OCI-LY1 (cell line): ENCODE measurements at regions not wholly inside any gene's neighbourhood (a gene's known extent, or its start where the extent isn't known, plus 50 kb on each side); places are given as distances from the start of the nearest gene placed in this dataset.

Experiments
- H2AFZ ChIP-seq: fragments of 200-600 bp; sonication (generic), shearing (Covaris generic); 2 replicates; pipeline ENCODE4 v1.6.0; 2014; ENCODE audit warnings: antibody characterized with exemption, mild to moderate bottlenecking, low read length
- H3F3A ChIP-seq: fragments of 200-600 bp; sonication (generic), shearing (Covaris generic); 2 replicates; pipeline ENCODE4 v1.6.0; 2014; ENCODE audit warnings: mild to moderate bottlenecking, antibody characterized with exemption, low read length, moderate library complexity; ENCODE audit not compliant: insufficient read depth
- H3K27ac ChIP-seq: fragments of 200-600 bp; sonication (generic); 2 replicates; pipeline ENCODE4 v1.5.1; 2014; ENCODE audit warnings: low read length, mixed run types, mild to moderate bottlenecking, low read depth; ENCODE audit not compliant: poor library complexity, severe bottlenecking
- H3K27me3 ChIP-seq: fragments of 200-600 bp; sonication (generic); 2 replicates; pipeline ENCODE4 v1.6.0; 2014; ENCODE audit warnings: antibody characterized with exemption, mild to moderate bottlenecking, low read length, moderate library complexity; ENCODE audit not compliant: insufficient read depth
- H3K36me3 ChIP-seq: fragments of 200-600 bp; sonication (generic); 2 replicates; pipeline ENCODE4 v1.6.1; 2014; ENCODE audit warnings: mild to moderate bottlenecking, antibody characterized with exemption, low read length, moderate library complexity, mixed read lengths; ENCODE audit not compliant: insufficient read depth
- H3K4me1 ChIP-seq: fragments of 200-600 bp; sonication (generic); 2 replicates; pipeline ENCODE4 v1.5.1; 2014; ENCODE audit warnings: mild to moderate bottlenecking, low read length, moderate library complexity; ENCODE audit not compliant: insufficient read depth, severe bottlenecking
- H3K4me2 ChIP-seq: fragments of 200-600 bp; sonication (generic), shearing (Covaris generic); 2 replicates; pipeline ENCODE4 v1.6.1; 2014; ENCODE audit warnings: low read length
- H3K4me3 ChIP-seq: fragments of 200-600 bp; sonication (generic); 2 replicates; pipeline ENCODE4 v1.5.1; 2014; ENCODE audit warnings: low read length, low read depth, mild to moderate bottlenecking, mixed read lengths; ENCODE audit not compliant: poor library complexity, severe bottlenecking
- H3K79me2 ChIP-seq: fragments of 200-600 bp; shearing (Covaris generic); 2 replicates; pipeline ENCODE4 v1.6.1; 2016; ENCODE audit warnings: mixed run types, low read length, mixed read lengths; ENCODE audit not compliant: insufficient read depth
- H3K9ac ChIP-seq: fragments of 200-600 bp; sonication (generic), shearing (Covaris generic); 2 replicates; pipeline ENCODE4 v1.6.1; 2014; ENCODE audit warnings: mild to moderate bottlenecking, low read length, mixed read lengths
- H3K9me2 ChIP-seq: fragments of 200-600 bp; sonication (generic), shearing (Covaris generic); 2 replicates; pipeline ENCODE4 v1.6.1; 2014; ENCODE audit warnings: low read depth, mild to moderate bottlenecking, low read length, mixed read lengths
- H3K9me3 ChIP-seq: fragments of 200-600 bp; shearing (Covaris generic); 2 replicates; pipeline ENCODE4 v1.6.1; 2014; ENCODE audit warnings: low read length, mixed read lengths
- H4K20me1 ChIP-seq: fragments of 200-600 bp; sonication (generic), shearing (Covaris generic); 2 replicates; pipeline ENCODE4 v1.6.0; 2016; ENCODE audit warnings: mild to moderate bottlenecking, low read length; ENCODE audit not compliant: insufficient read depth
- CTCF ChIP-seq: fragments of 200-600 bp; sonication (generic), shearing (Covaris generic); IDR thresholded peaks from 2 replicates; pipeline ENCODE4 v1.5.1; 2017; ENCODE audit warnings: mild to moderate bottlenecking, antibody characterized with exemption, low read length, moderate library complexity, mixed read lengths
- EZH2 ChIP-seq: fragments of 200-600 bp; sonication (generic), shearing (Covaris generic); IDR thresholded peaks from 2 replicates; pipeline ENCODE4 v1.8.0; 2017; ENCODE audit warnings: borderline replicate concordance, mixed run types, mild to moderate bottlenecking, antibody characterized with exemption, low read length, moderate library complexity, mixed read lengths

GRCh38 chr11:70496591-70497535 lies 98.5 kb downstream of the CTTN start:
- H4K20me1 ChIP-seq: no peaks in the 10 kb centered on the region
- H3K9me2 ChIP-seq: no peaks in the 10 kb centered on the region
- no peak overlapping the region for H3K4me2 ChIP-seq
- H3K9ac ChIP-seq: no peak overlapping the region
- no peaks in the 10 kb centered on the region for H3K36me3 ChIP-seq
- no peaks in the 10 kb centered on the region for H3F3A ChIP-seq
- no peak overlapping the region for H3K27ac ChIP-seq
- H3K27me3 ChIP-seq: peaks cover 5% of the 10 kb centered on the region; the same call in 1 of the 2 replicates
- no peaks in the 10 kb centered on the region for H3K9me3 ChIP-seq
- no peaks in the 10 kb centered on the region for H3K4me1 ChIP-seq
- no peaks in the 10 kb centered on the region for H3K79me2 ChIP-seq
- no peak for TF ChIP-seq CTCF
- TF ChIP-seq EZH2: no peak
- H3K4me3 ChIP-seq: no peak overlapping the region
- no peak overlapping the region for H2AFZ ChIP-seq

- no peak overlapping the region for H3K4me2 ChIP-seq
- TF ChIP-seq CTCF: no peak
- TF ChIP-seq EZH2: no peak
Measured at GRCh38 chr11:70497536-70498075, 99.3 kb downstream of the CTTN start.

GRCh38 chr11:70498171-70498571 lies 99.8 kb downstream of the CTTN start:
- Histone ChIP-seq H3K27ac (no peak overlapping the region), H3K9me2 (no peaks in the 10 kb centered on the region), H3K27me3 (peaks cover 5% of the 10 kb centered on the region; the same call in 1 of the 2 replicates), H3K4me2 (no peak overlapping the region), H3K79me2 (no peaks in the 10 kb centered on the region), H3K36me3 (no peaks in the 10 kb centered on the region), H3K4me3 (no peak overlapping the region), H2AFZ (no peak overlapping the region), H3K9me3 (no peaks in the 10 kb centered on the region), H3F3A (no peaks in the 10 kb centered on the region), H3K9ac (no peak overlapping the region), H3K4me1 (no peaks in the 10 kb centered on the region), H4K20me1 (no peaks in the 10 kb centered on the region)
- TF ChIP-seq CTCF (no peak), EZH2 (no peak)

More at GRCh38 chr11:70497536-70498075, 99.3 kb downstream of the CTTN start:
- no peak overlapping the region for H2AFZ ChIP-seq
- no peak overlapping the region for H3K27ac ChIP-seq
- no peaks in the 10 kb centered on the region for H3K4me1 ChIP-seq
- H3K9ac ChIP-seq: no peak overlapping the region
- no peaks in the 10 kb centered on the region for H3K9me3 ChIP-seq
- H3K36me3 ChIP-seq: no peaks in the 10 kb centered on the region
- no peaks in the 10 kb centered on the region for H4K20me1 ChIP-seq
- no peaks in the 10 kb centered on the region for H3F3A ChIP-seq
- peaks cover 5% of the 10 kb centered on the region; the same call in 1 of the 2 replicates for H3K27me3 ChIP-seq
- H3K9me2 ChIP-seq: no peaks in the 10 kb centered on the region
- no peaks in the 10 kb centered on the region for H3K79me2 ChIP-seq
- H3K4me3 ChIP-seq: no peak overlapping the region
